ENCODE measurements at regions not wholly inside any gene's neighbourhood (a gene's known extent, or its start where the extent isn't known, plus 50 kb on each side); places are given as distances from the start of the nearest gene placed in this dataset.

GRCh38 chr7:155360495-155361345 is 63.0 kb downstream of the INSIG1 start:
- DNase-seq (ENCODE audit: missing footprints) (peak; percentile 23), ATAC-seq (no peak)
- intact Hi-C loops (cut with DNase I), result no loop called here

- no peak for ATAC-seq
- intact Hi-C loops (cut with DNase I), result no loop called here
- DNase-seq (ENCODE audit: missing footprints), result peak; percentile 18
Measured at GRCh38 chr7:155361346-155361680, 63.6 kb downstream of the INSIG1 start.

GRCh38 chr7:155361947-155362346 is 64.3 kb downstream of the INSIG1 start:
- DNase-seq (ENCODE audit: missing footprints) (peak; percentile 27), ATAC-seq (no peak)
- intact Hi-C loops (cut with DNase I), result no loop called here

- ATAC-seq (no peak), DNase-seq (ENCODE audit: missing footprints) (peak; percentile 22)
- intact Hi-C loops (cut with DNase I), result no loop called here
Measured at GRCh38 chr7:155362380-155363145, 64.9 kb downstream of the INSIG1 start.

GRCh38 chr7:155363146-155363539 is 65.5 kb downstream of the INSIG1 start:
- ATAC-seq (no peak), DNase-seq (ENCODE audit: missing footprints) (no peak)
- intact Hi-C loops (cut with DNase I), result no loop called here

- peak; percentile 53 for DNase-seq (ENCODE audit: missing footprints)
- intact Hi-C loops (cut with DNase I), result no loop called here
- no peak for ATAC-seq
Measured at GRCh38 chr7:155363852-155364600, 66.3 kb downstream of the INSIG1 start.

GRCh38 chr7:155365146-155365874 is 67.6 kb downstream of the INSIG1 start:
- peak; percentile 11 for DNase-seq (ENCODE audit: missing footprints)
- no peak for ATAC-seq
- intact Hi-C loops (cut with DNase I), result no loop called here

- no peak for ATAC-seq
- DNase-seq (ENCODE audit: missing footprints), result peak; percentile 50
- intact Hi-C loops (cut with DNase I), result no loop called here
Measured at GRCh38 chr7:155368894-155369600, 71.4 kb downstream of the INSIG1 start.

GRCh38 chr7:155369766-155370165 is 72.1 kb downstream of the INSIG1 start:
- ATAC-seq (no peak), DNase-seq (ENCODE audit: missing footprints) (peak; percentile 22)
- intact Hi-C loops (cut with DNase I), result no loop called here

GRCh38 chr7:155371331-155371883 is 73.7 kb downstream of the INSIG1 start:
- intact Hi-C loops (cut with DNase I), result no loop called here
- DNase-seq (ENCODE audit: missing footprints), result peak; percentile 49
- no peak for ATAC-seq

- no peak for ATAC-seq
- peak; percentile 67 for DNase-seq (ENCODE audit: missing footprints)
- intact Hi-C loops (cut with DNase I), result no loop called here
Measured at GRCh38 chr7:155371884-155372781, 74.5 kb downstream of the INSIG1 start.

GRCh38 chr7:155372782-155373358 is 75.2 kb downstream of the INSIG1 start:
- ATAC-seq (no peak), DNase-seq (ENCODE audit: missing footprints) (peak; percentile 23)
- intact Hi-C loops (cut with DNase I), result no loop called here

- ATAC-seq (no peak), DNase-seq (ENCODE audit: missing footprints) (no peak)
- intact Hi-C loops (cut with DNase I), result no loop called here
Measured at GRCh38 chr7:155373359-155374273, 75.9 kb downstream of the INSIG1 start.

- intact Hi-C loops (cut with DNase I), result no loop called here
- no peak for DNase-seq (ENCODE audit: missing footprints)
- ATAC-seq, result no peak
Measured at GRCh38 chr7:155374276-155375252, 76.9 kb downstream of the INSIG1 start.

Measured in Right ventricle myocardium inferior (tissue), 1 donor.